Activated naive CD4-positive, alpha-beta T cell treated with anti-CD3 and anti-CD28 coated beads, Interleukin-2, amount 50 U/mL, for 24 hours (primary cell): ENCODE measurements at regions not wholly inside any gene's neighbourhood (a gene's known extent, or its start where the extent isn't known, plus 50 kb on each side); places are given as distances from the start of the nearest gene placed in this dataset.

ENCODE experiments used
- H3K27ac Mint-ChIP-seq: one replicate; pipeline ENCODE4 v1.8.0; 2021; ENCODE audit warnings: mild to moderate bottlenecking, mixed read lengths
- H3K27me3 Mint-ChIP-seq: one replicate; pipeline ENCODE4 v1.8.0; 2021; ENCODE audit warnings: mixed read lengths
- H3K36me3 Mint-ChIP-seq: one replicate; pipeline ENCODE4 v1.8.0; 2021; ENCODE audit warnings: mixed read lengths
- H3K4me1 Mint-ChIP-seq: one replicate; pipeline ENCODE4 v1.8.0; 2021; ENCODE audit warnings: mixed read lengths
- H3K4me3 Mint-ChIP-seq: one replicate; pipeline ENCODE4 v1.8.0; 2021; ENCODE audit warnings: mild to moderate bottlenecking, mixed read lengths
- H3K9me3 Mint-ChIP-seq: one replicate; pipeline ENCODE4 v1.8.0; 2021; ENCODE audit warnings: mixed read lengths

GRCh38 chr14:86055512-86056075 is 525.6 kb downstream of the FLRT2 start:
- Mint-ChIP-seq H3K36me3 (no peaks in the 10 kb centered on the region), H3K27ac (no peak overlapping the region), H3K4me1 (peaks cover 8% of the 10 kb centered on the region), H3K27me3 (no peaks in the 10 kb centered on the region), H3K4me3 (no peak overlapping the region), H3K9me3 (no peaks in the 10 kb centered on the region)

GRCh38 chr14:86052868-86053267 is 522.9 kb downstream of the FLRT2 start:
- Mint-ChIP-seq H3K4me1 (peaks cover 8% of the 10 kb centered on the region), H3K36me3 (no peaks in the 10 kb centered on the region), H3K27me3 (no peaks in the 10 kb centered on the region), H3K27ac (no peak overlapping the region), H3K9me3 (no peaks in the 10 kb centered on the region), H3K4me3 (no peak overlapping the region)

GRCh38 chr14:86050757-86051156 is 520.8 kb downstream of the FLRT2 start:
- Mint-ChIP-seq H3K27ac (no peak overlapping the region), H3K27me3 (no peaks in the 10 kb centered on the region), H3K9me3 (no peaks in the 10 kb centered on the region), H3K4me1 (peaks cover 7% of the 10 kb centered on the region), H3K4me3 (no peak overlapping the region), H3K36me3 (peaks cover 8% of the 10 kb centered on the region)

GRCh38 chr14:86050072-86050683 is 520.2 kb downstream of the FLRT2 start:
- Mint-ChIP-seq H3K27me3 (no peaks in the 10 kb centered on the region), H3K9me3 (no peaks in the 10 kb centered on the region), H3K27ac (no peak overlapping the region), H3K4me3 (no peak overlapping the region), H3K4me1 (peaks cover under 1% of the 10 kb centered on the region), H3K36me3 (peaks cover 11% of the 10 kb centered on the region)

GRCh38 chr14:86039176-86039575 is 509.2 kb downstream of the FLRT2 start:
- Mint-ChIP-seq H3K27me3 (no peaks in the 10 kb centered on the region), H3K36me3 (no peaks in the 10 kb centered on the region), H3K9me3 (no peaks in the 10 kb centered on the region)

GRCh38 chr14:86038387-86039042 is 508.6 kb downstream of the FLRT2 start:
- no peaks in the 10 kb centered on the region for H3K9me3 Mint-ChIP-seq

More at GRCh38 chr14:86039176-86039575, 509.2 kb downstream of the FLRT2 start:
- Mint-ChIP-seq H3K27ac (no peak overlapping the region), H3K4me1 (no peaks in the 10 kb centered on the region), H3K4me3 (no peak overlapping the region)

GRCh38 chr14:86035882-86036281 is 505.9 kb downstream of the FLRT2 start:
- Mint-ChIP-seq H3K36me3 (no peaks in the 10 kb centered on the region), H3K27me3 (no peaks in the 10 kb centered on the region), H3K9me3 (no peaks in the 10 kb centered on the region), H3K27ac (no peak overlapping the region), H3K4me1 (peaks cover 13% of the 10 kb centered on the region), H3K4me3 (no peak overlapping the region)

More at GRCh38 chr14:86038387-86039042, 508.6 kb downstream of the FLRT2 start:
- Mint-ChIP-seq H3K4me3 (no peak overlapping the region), H3K27me3 (no peaks in the 10 kb centered on the region), H3K27ac (no peak overlapping the region), H3K4me1 (no peaks in the 10 kb centered on the region), H3K36me3 (no peaks in the 10 kb centered on the region)

- Mint-ChIP-seq H3K4me3 (no peak overlapping the region), H3K4me1 (peaks cover 20% of the 10 kb centered on the region), H3K27ac (no peak overlapping the region), H3K36me3 (peaks cover 3% of the 10 kb centered on the region), H3K9me3 (peaks cover 4% of the 10 kb centered on the region), H3K27me3 (no peaks in the 10 kb centered on the region)
These were observed 498.0 kb downstream of the FLRT2 start for GRCh38 chr14:86027990-86028389.

GRCh38 chr14:86027144-86027543 is 497.2 kb downstream of the FLRT2 start:
- Mint-ChIP-seq H3K4me3 (no peak overlapping the region), H3K4me1 (peaks cover 17% of the 10 kb centered on the region), H3K27me3 (no peaks in the 10 kb centered on the region), H3K36me3 (peaks cover 3% of the 10 kb centered on the region), H3K27ac (no peak overlapping the region), H3K9me3 (peaks cover 4% of the 10 kb centered on the region)

GRCh38 chr14:86022031-86022629 is 492.2 kb downstream of the FLRT2 start:
- H3K36me3 Mint-ChIP-seq = peaks cover 5% of the 10 kb centered on the region
- H3K9me3 Mint-ChIP-seq = peaks cover 4% of the 10 kb centered on the region
- H3K27ac Mint-ChIP-seq = no peak overlapping the region
- H3K27me3 Mint-ChIP-seq = no peaks in the 10 kb centered on the region
- H3K4me1 Mint-ChIP-seq = no peaks in the 10 kb centered on the region
- H3K4me3 Mint-ChIP-seq = no peak overlapping the region

- H3K4me3 Mint-ChIP-seq = no peak overlapping the region
- peaks cover 5% of the 10 kb centered on the region for H3K36me3 Mint-ChIP-seq
- H3K9me3 Mint-ChIP-seq = no peaks in the 10 kb centered on the region
- H3K27me3 Mint-ChIP-seq = no peaks in the 10 kb centered on the region
- H3K27ac Mint-ChIP-seq = no peak overlapping the region
- H3K4me1 Mint-ChIP-seq = no peaks in the 10 kb centered on the region
These were observed 490.9 kb downstream of the FLRT2 start for GRCh38 chr14:86020841-86021240.

GRCh38 chr14:86015941-86016340 is 486.0 kb downstream of the FLRT2 start:
- Mint-ChIP-seq H3K27ac (no peak overlapping the region), H3K27me3 (no peaks in the 10 kb centered on the region)

GRCh38 chr14:86015511-86015910 is 485.6 kb downstream of the FLRT2 start:
- Mint-ChIP-seq H3K4me1 (no peaks in the 10 kb centered on the region), H3K4me3 (no peak overlapping the region), H3K27ac (no peak overlapping the region), H3K36me3 (peaks cover 8% of the 10 kb centered on the region), H3K27me3 (no peaks in the 10 kb centered on the region), H3K9me3 (no peaks in the 10 kb centered on the region)

More at GRCh38 chr14:86015941-86016340, 486.0 kb downstream of the FLRT2 start:
- Mint-ChIP-seq H3K4me1 (no peaks in the 10 kb centered on the region), H3K9me3 (no peaks in the 10 kb centered on the region), H3K4me3 (no peak overlapping the region), H3K36me3 (peaks cover 11% of the 10 kb centered on the region)

GRCh38 chr14:86013641-86014040 is 483.7 kb downstream of the FLRT2 start:
- Mint-ChIP-seq H3K27me3 (no peaks in the 10 kb centered on the region), H3K4me1 (no peaks in the 10 kb centered on the region), H3K9me3 (no peaks in the 10 kb centered on the region), H3K36me3 (peaks cover 8% of the 10 kb centered on the region), H3K4me3 (no peak overlapping the region), H3K27ac (no peak overlapping the region)

GRCh38 chr14:86012461-86012860 is 482.5 kb downstream of the FLRT2 start:
- no peaks in the 10 kb centered on the region for H3K27me3 Mint-ChIP-seq
- H3K4me3 Mint-ChIP-seq = no peak overlapping the region
- no peaks in the 10 kb centered on the region for H3K4me1 Mint-ChIP-seq
- H3K9me3 Mint-ChIP-seq = no peaks in the 10 kb centered on the region
- peaks cover 8% of the 10 kb centered on the region for H3K36me3 Mint-ChIP-seq
- no peak overlapping the region for H3K27ac Mint-ChIP-seq

GRCh38 chr14:86003998-86004397 is 474.1 kb downstream of the FLRT2 start:
- Mint-ChIP-seq H3K36me3 (peaks cover 11% of the 10 kb centered on the region), H3K27ac (no peak overlapping the region), H3K4me3 (no peak overlapping the region), H3K9me3 (no peaks in the 10 kb centered on the region), H3K4me1 (no peaks in the 10 kb centered on the region), H3K27me3 (no peaks in the 10 kb centered on the region)
